Activated B cell treated with CpG ODN at 0.5 μM for 24 hours (primary cell): ENCODE measurements at regions not wholly inside any gene's neighbourhood (a gene's known extent, or its start where the extent isn't known, plus 50 kb on each side); places are given as distances from the start of the nearest gene placed in this dataset.

ENCODE experiments used
- ATAC-seq: fragments of 200-7000 bp; cut with Tn5 transposase; one replicate; pipeline ENCODE4 v1.10.0; 2021; ENCODE audit warnings: low read depth, mild to moderate bottlenecking, moderate library complexity
- CTCF ChIA-PET: fragments of 350-600 bp; sonication (Branson Sonifier 250); formaldehyde crosslinking; loops from one replicate; lab custom pipeline; 2021; ENCODE audit warnings: antibody characterized with exemption; lab: Charles Lee
- POLR2A ChIA-PET: fragments of 350-600 bp; sonication (Branson Sonifier 250); formaldehyde crosslinking; loops from one replicate; lab custom pipeline; 2021; ENCODE audit warnings: antibody characterized with exemption; lab: Charles Lee
- DNase-seq: peaks from one replicate; pipeline ENCODE4 v3.0.0; 2022
- H3K27ac Mint-ChIP-seq: one replicate; pipeline ENCODE4 v1.8.0; 2020; ENCODE audit warnings: mixed read lengths
- H3K27me3 Mint-ChIP-seq: one replicate; pipeline ENCODE4 v1.8.0; 2021; ENCODE audit warnings: mixed read lengths
- H3K36me3 Mint-ChIP-seq: one replicate; pipeline ENCODE4 v1.8.0; 2021; ENCODE audit warnings: low read depth, mixed read lengths
- H3K4me1 Mint-ChIP-seq: one replicate; pipeline ENCODE4 v1.8.0; 2021; ENCODE audit warnings: mixed read lengths
- H3K4me3 Mint-ChIP-seq: one replicate; pipeline ENCODE4 v1.8.0; 2020; ENCODE audit warnings: mild to moderate bottlenecking, mixed read lengths
- H3K9me3 Mint-ChIP-seq: one replicate; pipeline ENCODE4 v1.8.0; 2020; ENCODE audit warnings: mixed read lengths
- intact Hi-C: fragments of 100-400 bp; cut with micrococcal nuclease; formaldehyde crosslinking; loops from one replicate; pipeline ENCODE4 v1.15.1; 2024
- TF ChIP-seq, protein P1 (sequence below): fragments of 200-600 bp; IDR thresholded peaks from one replicate; pipeline ENCODE4 v1.8.0; 2022; ENCODE audit warnings: antibody characterized with exemption, mild to moderate bottlenecking

DNA sequence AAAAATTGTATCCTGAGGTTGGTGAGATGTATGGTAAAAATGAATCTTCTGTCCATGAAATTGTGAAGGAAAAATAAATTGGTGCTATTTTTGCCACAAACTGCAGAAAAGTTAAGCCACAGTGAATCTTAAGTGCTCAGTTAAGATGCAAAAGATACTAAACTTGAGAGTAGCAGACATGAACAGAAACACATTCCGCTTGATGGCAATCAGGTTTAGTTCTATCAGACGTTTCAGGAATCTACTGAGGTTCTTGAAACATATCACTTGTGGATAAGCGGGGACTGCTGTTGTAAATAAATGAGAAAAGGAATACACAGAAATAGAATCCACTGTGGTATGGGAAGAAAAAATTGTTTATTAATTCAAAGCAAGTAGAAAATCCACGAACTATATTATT is 311.2 kb upstream of the PRR16 start:
- ATAC-seq (no peak), DNase-seq (no peak)
- ChIA-PET CTCF (no interaction called here), POLR2A (no interaction called here)
- H3K36me3 Mint-ChIP-seq = no peaks in the 10 kb centered on the region
- intact Hi-C loops = no loop called here
- no peaks in the 10 kb centered on the region for H3K4me1 Mint-ChIP-seq
- H3K27ac Mint-ChIP-seq = no peak overlapping the region
- no peaks in the 10 kb centered on the region for H3K27me3 Mint-ChIP-seq
- no peaks in the 10 kb centered on the region for H3K9me3 Mint-ChIP-seq
- no peak overlapping the region for H3K4me3 Mint-ChIP-seq
- TF ChIP-seq, protein P1, sequence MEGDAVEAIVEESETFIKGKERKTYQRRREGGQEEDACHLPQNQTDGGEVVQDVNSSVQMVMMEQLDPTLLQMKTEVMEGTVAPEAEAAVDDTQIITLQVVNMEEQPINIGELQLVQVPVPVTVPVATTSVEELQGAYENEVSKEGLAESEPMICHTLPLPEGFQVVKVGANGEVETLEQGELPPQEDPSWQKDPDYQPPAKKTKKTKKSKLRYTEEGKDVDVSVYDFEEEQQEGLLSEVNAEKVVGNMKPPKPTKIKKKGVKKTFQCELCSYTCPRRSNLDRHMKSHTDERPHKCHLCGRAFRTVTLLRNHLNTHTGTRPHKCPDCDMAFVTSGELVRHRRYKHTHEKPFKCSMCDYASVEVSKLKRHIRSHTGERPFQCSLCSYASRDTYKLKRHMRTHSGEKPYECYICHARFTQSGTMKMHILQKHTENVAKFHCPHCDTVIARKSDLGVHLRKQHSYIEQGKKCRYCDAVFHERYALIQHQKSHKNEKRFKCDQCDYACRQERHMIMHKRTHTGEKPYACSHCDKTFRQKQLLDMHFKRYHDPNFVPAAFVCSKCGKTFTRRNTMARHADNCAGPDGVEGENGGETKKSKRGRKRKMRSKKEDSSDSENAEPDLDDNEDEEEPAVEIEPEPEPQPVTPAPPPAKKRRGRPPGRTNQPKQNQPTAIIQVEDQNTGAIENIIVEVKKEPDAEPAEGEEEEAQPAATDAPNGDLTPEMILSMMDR = no peak

DNA sequence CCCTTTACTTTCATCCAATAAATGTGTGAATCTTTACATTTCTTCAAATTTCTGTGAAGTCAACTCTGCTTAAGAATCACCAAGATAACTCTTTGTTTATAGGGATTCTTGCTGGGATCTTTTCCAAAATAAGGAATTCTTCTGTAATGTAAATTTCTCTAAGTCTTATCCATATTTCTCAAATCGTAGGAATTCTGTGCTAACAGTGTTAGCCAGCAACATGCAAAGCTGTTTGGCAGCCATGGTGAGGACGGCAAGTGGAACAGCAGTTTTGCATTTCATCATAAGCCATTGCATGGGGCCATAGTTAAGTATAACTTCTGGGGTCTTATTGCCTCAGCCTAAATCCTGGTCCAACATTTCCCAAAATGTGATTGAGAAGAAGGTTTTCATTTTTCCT is 310.5 kb upstream of the PRR16 start:
- no peak for DNase-seq
- intact Hi-C loops = no loop called here
- Mint-ChIP-seq H3K4me3 (no peak overlapping the region), H3K36me3 (no peaks in the 10 kb centered on the region), H3K9me3 (no peaks in the 10 kb centered on the region), H3K4me1 (no peaks in the 10 kb centered on the region), H3K27me3 (no peaks in the 10 kb centered on the region), H3K27ac (no peak overlapping the region)
- CTCF ChIA-PET = no interaction called here
- TF ChIP-seq, protein P1 = no peak
- no peak for ATAC-seq
- POLR2A ChIA-PET = no interaction called here

DNA sequence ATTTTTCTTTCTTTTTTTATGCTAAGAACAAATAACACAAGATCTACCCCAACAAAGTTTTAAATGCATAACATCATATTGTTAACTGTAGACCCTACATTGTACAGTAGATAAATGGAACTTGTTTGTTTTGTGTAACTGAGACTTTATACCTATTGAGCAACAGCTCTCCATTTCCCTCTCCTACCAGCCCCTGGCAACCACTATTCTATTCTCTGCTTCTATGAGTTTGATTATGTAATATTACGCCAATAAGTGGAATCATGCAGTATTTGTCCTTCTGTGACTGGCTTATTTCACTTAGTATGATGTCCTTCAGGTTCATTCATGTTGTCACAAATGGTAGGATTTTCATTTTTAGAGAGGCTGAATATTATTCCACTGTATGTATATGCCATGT is 308.2 kb upstream of the PRR16 start:
- no peak overlapping the region for H3K27ac Mint-ChIP-seq
- intact Hi-C loops = no loop called here

DNA sequence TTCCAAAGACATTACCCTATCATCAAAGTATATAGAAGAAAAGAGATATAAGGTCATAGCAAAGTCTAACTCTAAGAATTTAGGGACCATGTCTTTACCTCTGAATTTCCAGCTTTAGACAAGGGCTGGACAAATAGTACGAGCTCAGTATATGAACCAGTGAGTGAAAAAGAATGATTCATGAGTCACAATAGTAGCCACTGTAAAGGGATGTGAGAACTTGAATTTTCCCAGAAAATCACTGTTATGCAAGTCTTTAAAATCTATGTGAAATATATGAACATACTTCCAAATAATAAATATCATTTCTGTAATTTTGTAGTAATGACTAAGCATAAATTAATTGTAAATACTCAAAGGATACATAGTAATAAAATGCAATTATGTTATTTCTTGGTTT is 305.9 kb upstream of the PRR16 start:
- ChIA-PET POLR2A (no interaction called here), CTCF (no interaction called here)
- no peak for DNase-seq
- Mint-ChIP-seq H3K27me3 (no peaks in the 10 kb centered on the region), H3K36me3 (no peaks in the 10 kb centered on the region), H3K4me1 (no peaks in the 10 kb centered on the region), H3K27ac (no peak overlapping the region), H3K4me3 (no peak overlapping the region), H3K9me3 (no peaks in the 10 kb centered on the region)
- no peak for ATAC-seq
- TF ChIP-seq, protein P1 = no peak
- intact Hi-C loops = no loop called here

More for the DNA sequence above, 308.2 kb upstream of the PRR16 start:
- Mint-ChIP-seq H3K4me1 (no peaks in the 10 kb centered on the region), H3K27me3 (no peaks in the 10 kb centered on the region), H3K9me3 (no peaks in the 10 kb centered on the region), H3K4me3 (no peak overlapping the region), H3K36me3 (no peaks in the 10 kb centered on the region)
- ATAC-seq = no peak
- no peak for DNase-seq
- ChIA-PET POLR2A (no interaction called here), CTCF (no interaction called here)
- TF ChIP-seq, protein P1 = no peak

DNA sequence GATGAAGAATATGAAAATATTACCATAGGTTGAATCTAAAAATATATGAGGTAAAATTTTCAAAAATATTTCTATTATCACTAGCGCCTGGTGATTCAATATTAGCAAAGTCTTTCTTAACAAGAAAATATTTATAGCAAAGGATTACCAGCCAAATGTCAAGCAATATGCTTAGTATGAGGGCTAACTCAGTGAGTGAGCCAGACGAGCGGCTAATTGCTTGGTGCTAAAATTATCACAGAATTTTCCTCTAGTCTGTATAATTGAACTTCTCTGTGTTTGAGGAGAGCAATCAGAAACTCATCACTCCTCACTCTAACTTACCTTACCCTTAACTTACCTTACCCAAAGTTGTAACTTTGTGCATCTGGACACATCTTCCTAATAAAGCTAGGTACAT is 304.9 kb upstream of the PRR16 start:
- H3K9me3 Mint-ChIP-seq = no peaks in the 10 kb centered on the region
- H3K4me1 Mint-ChIP-seq = no peaks in the 10 kb centered on the region
- H3K36me3 Mint-ChIP-seq = no peaks in the 10 kb centered on the region
- no peak overlapping the region for H3K27ac Mint-ChIP-seq
- TF ChIP-seq, protein P1 = no peak
- ATAC-seq (no peak), DNase-seq (no peak)
- H3K4me3 Mint-ChIP-seq = no peak overlapping the region
- ChIA-PET POLR2A (no interaction called here), CTCF (no interaction called here)
- intact Hi-C loops = no loop called here
- H3K27me3 Mint-ChIP-seq = no peaks in the 10 kb centered on the region
